C4-2B (cell line): ENCODE measurements at regions not wholly inside any gene's neighbourhood (a gene's known extent, or its start where the extent isn't known, plus 50 kb on each side); places are given as distances from the start of the nearest gene placed in this dataset.
"Not testable (repeated sequence)": the region's sequence is repeated elsewhere in the genome, so short reads cannot be mapped to it uniquely, and the experiment has no call there.

Experiments
- H3K27ac ChIP-seq: fragments of 450-650 bp; 2 replicates; pipeline ENCODE4 v1.5.1; 2017
- ZFX ChIP-seq: fragments of 450-650 bp; IDR thresholded peaks from 2 replicates; pipeline ENCODE4 v1.6.1; 2017
- TF ChIP-seq, protein P1 (sequence below): fragments of 450-650 bp; conservative IDR thresholded peaks from 2 replicates; pipeline ENCODE4 v1.5.1; 2017; ENCODE audit warnings: mild to moderate bottlenecking

GRCh38 chr10:53069013-53069412 is 296.4 kb upstream of the MBL2 start:
- TF ChIP-seq ZFX: no peak
- TF ChIP-seq, protein P1, sequence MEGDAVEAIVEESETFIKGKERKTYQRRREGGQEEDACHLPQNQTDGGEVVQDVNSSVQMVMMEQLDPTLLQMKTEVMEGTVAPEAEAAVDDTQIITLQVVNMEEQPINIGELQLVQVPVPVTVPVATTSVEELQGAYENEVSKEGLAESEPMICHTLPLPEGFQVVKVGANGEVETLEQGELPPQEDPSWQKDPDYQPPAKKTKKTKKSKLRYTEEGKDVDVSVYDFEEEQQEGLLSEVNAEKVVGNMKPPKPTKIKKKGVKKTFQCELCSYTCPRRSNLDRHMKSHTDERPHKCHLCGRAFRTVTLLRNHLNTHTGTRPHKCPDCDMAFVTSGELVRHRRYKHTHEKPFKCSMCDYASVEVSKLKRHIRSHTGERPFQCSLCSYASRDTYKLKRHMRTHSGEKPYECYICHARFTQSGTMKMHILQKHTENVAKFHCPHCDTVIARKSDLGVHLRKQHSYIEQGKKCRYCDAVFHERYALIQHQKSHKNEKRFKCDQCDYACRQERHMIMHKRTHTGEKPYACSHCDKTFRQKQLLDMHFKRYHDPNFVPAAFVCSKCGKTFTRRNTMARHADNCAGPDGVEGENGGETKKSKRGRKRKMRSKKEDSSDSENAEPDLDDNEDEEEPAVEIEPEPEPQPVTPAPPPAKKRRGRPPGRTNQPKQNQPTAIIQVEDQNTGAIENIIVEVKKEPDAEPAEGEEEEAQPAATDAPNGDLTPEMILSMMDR: no peak
- H3K27ac ChIP-seq: no peak overlapping the region

- H3K27ac ChIP-seq: no peak overlapping the region
- TF ChIP-seq ZFX: no peak
- TF ChIP-seq, protein P1: no peak
These were observed 292.0 kb upstream of the MBL2 start for GRCh38 chr10:53064614-53065013.

GRCh38 chr10:53063805-53064204 is 291.2 kb upstream of the MBL2 start:
- no peak for TF ChIP-seq ZFX
- TF ChIP-seq, protein P1: no peak
- H3K27ac ChIP-seq: no peak overlapping the region

GRCh38 chr10:53052521-53053164 is 280.1 kb upstream of the MBL2 start:
- TF ChIP-seq, protein P1: no peak
- no peak for TF ChIP-seq ZFX
- H3K27ac ChIP-seq: no peak overlapping the region

GRCh38 chr10:53045315-53045714 is 272.7 kb upstream of the MBL2 start:
- TF ChIP-seq, protein P1: no peak
- TF ChIP-seq ZFX: no peak

GRCh38 chr10:53035823-53036222 is 263.2 kb upstream of the MBL2 start:
- not testable (repeated sequence) for H3K27ac ChIP-seq

More at GRCh38 chr10:53045315-53045714, 272.7 kb upstream of the MBL2 start:
- H3K27ac ChIP-seq: no peak overlapping the region

DNA sequence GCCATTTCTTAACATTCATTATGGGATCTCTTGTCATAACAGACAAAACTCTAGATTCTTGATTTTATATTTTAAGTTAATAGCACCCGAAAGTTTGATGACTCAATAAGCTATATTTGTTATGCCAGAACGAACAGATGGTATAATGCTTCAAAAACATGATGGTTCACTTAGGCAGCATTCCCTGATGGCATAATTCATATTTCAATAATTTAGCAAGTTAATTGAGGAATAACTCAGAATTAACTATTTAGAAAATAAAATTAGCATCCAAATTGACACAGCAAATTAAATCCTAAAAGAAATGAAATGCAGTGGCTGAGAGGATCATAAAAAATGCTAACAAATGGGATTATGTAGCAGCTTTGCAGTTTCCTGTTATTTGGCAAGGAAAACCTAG is 260.8 kb upstream of the MBL2 start:
- H3K27ac ChIP-seq: no peak overlapping the region
- TF ChIP-seq ZFX: no peak
- TF ChIP-seq, protein P1: no peak

DNA sequence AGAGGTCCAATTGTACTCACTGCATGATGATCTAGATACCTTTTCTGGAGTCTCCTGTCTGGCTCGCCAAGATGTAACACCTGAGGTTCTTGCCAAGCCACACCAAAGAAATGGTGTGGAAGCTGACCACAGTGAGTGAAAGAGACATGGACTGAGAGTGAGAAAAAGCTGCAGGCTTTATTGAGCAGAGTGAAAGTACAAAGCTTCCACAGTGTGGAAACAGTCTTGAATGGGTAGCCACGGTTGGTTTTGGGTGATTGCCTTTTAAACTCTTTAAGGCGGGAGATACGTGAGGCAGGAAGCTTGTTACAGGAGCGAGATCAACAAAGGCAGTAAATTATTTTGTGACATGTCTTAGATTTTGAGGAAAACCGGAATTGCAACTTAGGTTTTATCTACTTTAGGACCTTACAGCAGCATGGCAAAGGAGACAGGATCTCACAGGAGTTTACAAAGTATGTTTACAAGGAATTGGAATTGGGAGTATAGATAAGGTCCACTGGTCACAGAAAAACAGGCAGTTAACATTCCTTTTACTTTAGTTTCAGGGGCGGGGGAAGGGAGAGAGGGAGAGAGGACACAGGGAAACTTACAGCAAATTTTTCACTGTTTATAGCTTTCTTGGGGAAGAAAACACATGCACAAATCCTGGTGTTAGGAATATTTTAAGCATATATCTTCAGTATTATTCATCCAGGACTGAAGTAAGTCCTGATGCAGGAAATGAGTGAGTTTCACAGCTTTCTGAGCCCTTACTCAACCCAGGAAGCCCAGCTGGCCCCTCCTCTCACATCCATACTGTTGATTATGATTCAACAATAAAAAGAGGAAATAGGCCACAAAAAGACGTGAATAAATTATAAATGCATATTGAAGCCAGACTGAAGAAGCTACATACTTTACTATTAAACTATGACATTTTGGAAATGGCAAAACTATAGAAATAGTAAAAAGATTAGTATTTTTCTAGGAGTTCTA is 257.6 kb upstream of the MBL2 start:
- peak overlapping the region; percentile 67 for H3K27ac ChIP-seq
